GM06990 (cell line): ENCODE measurements at regions not wholly inside any gene's neighbourhood (a gene's known extent, or its start where the extent isn't known, plus 50 kb on each side); places are given as distances from the start of the nearest gene placed in this dataset.
A peak's percentile ranks its signal among the peaks of the same experiment; 100 is the strongest.
"Not testable (repeated sequence)": the region's sequence is repeated elsewhere in the genome, so short reads cannot be mapped to it uniquely, and the experiment has no call there.

ENCODE experiments used
- DNase-seq: peaks from one replicate; pipeline ENCODE4 v3.0.0-alpha.2; 2011; ENCODE audit not compliant: insufficient read length; ENCODE audit errors: extremely low read depth
- H3K27me3 ChIP-seq: replicated peaks from 2 replicates; pipeline ENCODE4 v1.6.0; 2011; ENCODE audit warnings: low read length; ENCODE audit not compliant: control insufficient read depth, insufficient read depth
- H3K36me3 ChIP-seq: 2 replicates; pipeline ENCODE4 v1.5.1; 2011; ENCODE audit warnings: low read length; ENCODE audit not compliant: control insufficient read depth, insufficient read depth
- H3K4me3 ChIP-seq: replicated peaks from 2 replicates; pipeline ENCODE4 v1.5.1; 2011; ENCODE audit warnings: low read depth, mild to moderate bottlenecking, control low read depth, low read length
- TF ChIP-seq, protein P1 (sequence below): IDR thresholded peaks from 2 replicates; pipeline ENCODE4 v1.5.1; 2011; ENCODE audit warnings: low read length, control low read depth, mild to moderate bottlenecking, inconsistent platforms; ENCODE audit not compliant: insufficient read depth, poor library complexity, severe bottlenecking

DNA sequence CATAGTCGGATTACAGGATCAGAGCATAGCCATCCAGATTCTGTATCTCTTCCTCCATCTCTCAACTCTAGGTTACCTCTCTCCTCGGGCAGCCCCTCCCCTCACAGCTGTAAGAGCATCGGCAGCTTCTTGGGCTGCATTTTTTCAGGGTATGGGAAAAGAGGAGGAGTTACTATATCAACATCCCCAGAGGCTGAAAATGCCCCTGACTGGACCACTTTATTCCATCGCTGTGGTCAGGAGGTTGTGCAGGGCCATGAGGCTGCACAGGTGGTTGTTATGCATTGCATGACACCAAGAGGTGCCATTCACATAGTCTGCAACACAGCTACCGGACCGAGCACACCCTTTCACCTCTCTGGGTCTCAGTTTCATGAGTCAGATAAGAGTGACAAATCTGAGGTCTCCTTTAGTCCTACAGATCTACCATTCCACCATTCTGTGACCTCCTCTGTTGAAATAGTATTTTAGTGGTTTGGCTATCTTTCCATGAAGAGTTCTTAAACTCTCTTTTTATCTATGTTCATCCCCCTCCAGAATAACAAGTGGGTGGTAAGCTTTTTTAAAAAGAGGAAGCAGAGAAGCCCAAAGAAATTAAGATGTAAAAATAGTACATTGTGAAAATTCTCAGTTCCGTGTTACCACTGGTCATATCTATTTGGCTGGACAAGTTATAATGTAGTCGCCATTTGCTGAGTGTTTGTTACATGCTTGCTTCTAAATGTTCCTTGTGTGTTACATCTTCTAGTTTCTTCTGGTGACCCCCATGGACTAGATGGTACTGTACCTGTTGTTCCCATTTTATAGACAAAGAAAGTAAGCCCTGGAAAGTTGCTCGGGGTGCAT is 56.6 kb upstream of the SLC1A4 start:
- peak; percentile 83 for DNase-seq
- H3K4me3 ChIP-seq: peak overlapping the region; percentile 91
- H3K27me3 ChIP-seq: no peaks in the 10 kb centered on the region
- H3K36me3 ChIP-seq: peaks cover 1% of the 10 kb centered on the region; the same call in 1 of the 2 replicates
- TF ChIP-seq, protein P1, sequence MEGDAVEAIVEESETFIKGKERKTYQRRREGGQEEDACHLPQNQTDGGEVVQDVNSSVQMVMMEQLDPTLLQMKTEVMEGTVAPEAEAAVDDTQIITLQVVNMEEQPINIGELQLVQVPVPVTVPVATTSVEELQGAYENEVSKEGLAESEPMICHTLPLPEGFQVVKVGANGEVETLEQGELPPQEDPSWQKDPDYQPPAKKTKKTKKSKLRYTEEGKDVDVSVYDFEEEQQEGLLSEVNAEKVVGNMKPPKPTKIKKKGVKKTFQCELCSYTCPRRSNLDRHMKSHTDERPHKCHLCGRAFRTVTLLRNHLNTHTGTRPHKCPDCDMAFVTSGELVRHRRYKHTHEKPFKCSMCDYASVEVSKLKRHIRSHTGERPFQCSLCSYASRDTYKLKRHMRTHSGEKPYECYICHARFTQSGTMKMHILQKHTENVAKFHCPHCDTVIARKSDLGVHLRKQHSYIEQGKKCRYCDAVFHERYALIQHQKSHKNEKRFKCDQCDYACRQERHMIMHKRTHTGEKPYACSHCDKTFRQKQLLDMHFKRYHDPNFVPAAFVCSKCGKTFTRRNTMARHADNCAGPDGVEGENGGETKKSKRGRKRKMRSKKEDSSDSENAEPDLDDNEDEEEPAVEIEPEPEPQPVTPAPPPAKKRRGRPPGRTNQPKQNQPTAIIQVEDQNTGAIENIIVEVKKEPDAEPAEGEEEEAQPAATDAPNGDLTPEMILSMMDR: no peak

- TF ChIP-seq, protein P1: no peak
- Histone ChIP-seq H3K27me3 (no peaks in the 10 kb centered on the region), H3K36me3 (no peaks in the 10 kb centered on the region), H3K4me3 (no peak overlapping the region)
- no peak for DNase-seq
Observed at GRCh38 chr2:64934530-64934929, 54.7 kb upstream of the SLC1A4 start.

- Histone ChIP-seq H3K36me3 (no peaks in the 10 kb centered on the region), H3K4me3 (peak overlapping the region; percentile 79), H3K27me3 (no peaks in the 10 kb centered on the region)
- TF ChIP-seq, protein P1: no peak
- no peak for DNase-seq
Observed at GRCh38 chr2:64936809-64937208, 52.4 kb upstream of the SLC1A4 start.

GRCh38 chr2:64937314-64937686 is 51.9 kb upstream of the SLC1A4 start:
- peak overlapping the region; percentile 79 for H3K4me3 ChIP-seq
- DNase-seq, H3K27me3 ChIP-seq, H3K36me3 ChIP-seq: not testable (repeated sequence)

DNA sequence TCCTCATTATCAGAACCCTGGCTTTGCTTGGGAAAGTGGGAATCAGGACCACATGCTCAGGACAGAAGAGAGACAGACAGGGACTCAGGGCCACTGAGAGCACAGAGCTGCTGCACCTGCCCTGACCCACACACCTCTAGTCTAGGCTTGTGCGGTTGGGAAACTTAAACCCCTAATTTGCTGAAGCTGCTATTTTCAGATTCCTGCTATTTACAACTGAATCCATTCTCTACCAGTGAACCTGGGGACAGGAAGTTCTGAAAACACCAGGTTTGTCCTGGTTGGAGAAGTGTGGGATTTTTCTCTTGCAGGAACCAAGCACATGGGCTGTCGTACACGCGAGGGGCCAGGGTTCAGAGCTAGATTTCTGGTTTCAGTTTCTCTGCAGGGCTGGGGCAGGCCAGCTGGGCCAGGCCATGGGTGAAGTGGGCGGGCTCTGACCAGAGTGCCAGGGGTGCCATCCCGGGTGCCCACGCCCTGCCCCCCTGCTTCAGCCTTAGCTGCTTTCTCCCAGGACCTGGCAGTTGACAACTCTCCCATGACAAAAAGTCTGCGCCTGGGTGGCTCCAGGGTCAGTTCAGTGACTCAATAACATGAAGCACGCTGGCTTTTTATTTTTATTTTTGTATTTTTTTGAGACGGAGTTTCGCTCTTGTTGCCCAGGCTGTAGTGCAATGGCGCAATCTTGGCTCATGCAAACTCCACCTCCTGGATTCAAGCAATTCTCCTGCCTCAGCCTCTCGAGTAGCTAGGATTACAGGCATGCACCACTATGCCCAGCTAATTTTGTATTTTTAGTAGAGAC is 51.3 kb upstream of the SLC1A4 start:
- H3K4me3 ChIP-seq: peak overlapping the region; percentile 79
- H3K27me3 ChIP-seq: no peaks in the 10 kb centered on the region
- TF ChIP-seq, protein P1: no peak

More for the DNA sequence above, 51.3 kb upstream of the SLC1A4 start:
- no peaks in the 10 kb centered on the region for H3K36me3 ChIP-seq
- DNase-seq: peak; percentile 77
